ENCODE measurements at regions not wholly inside any gene's neighbourhood (a gene's known extent, or its start where the extent isn't known, plus 50 kb on each side); places are given as distances from the start of the nearest gene placed in this dataset.
"Not testable (repeated sequence)": the region's sequence is repeated elsewhere in the genome, so short reads cannot be mapped to it uniquely, and the experiment has no call there.

DNA sequence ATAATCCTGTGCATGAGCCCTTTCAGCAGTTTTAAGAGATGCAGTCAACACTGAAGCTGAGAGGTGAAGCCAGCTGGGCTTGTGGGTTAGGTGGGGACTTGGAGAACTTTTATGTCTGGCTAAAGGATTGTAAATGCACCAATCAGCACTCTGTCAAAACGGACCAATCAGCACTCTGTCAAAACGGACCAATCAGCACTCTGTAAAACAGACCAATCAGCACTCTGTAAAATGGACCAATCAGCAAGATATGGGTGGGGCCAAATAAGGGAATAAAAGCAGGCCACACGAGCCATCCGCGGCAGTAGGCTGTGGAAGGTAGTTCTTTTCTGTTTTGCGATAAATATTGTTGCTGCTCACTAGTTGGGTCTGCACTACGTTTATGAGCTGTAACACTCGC is 374.7 kb downstream of the NPIPA8 start:
- H3K4me1 ChIP-seq; H3K4me3 ChIP-seq; DNase-seq (ENCODE audit: low read depth in 1 of 2, low spot score in 1 of 2); FAIRE-seq; POLR2A ChIA-PET; H3K27ac ChIP-seq; H3K4me2 ChIP-seq; H3K9me3 ChIP-seq; CTCF ChIA-PET; ATAC-seq: not testable (repeated sequence)
- WGBS (ENCODE audit: missing lambda C conversion rate), result 15% methylated on average over 8 of the region's 8 CpGs
- TF ChIP-seq MAFK (IDR thresholded peaks at IDR 0.05; ENCODE audit: partially characterized antibody), result peak; percentile 46

- FAIRE-seq (no peak), DNase-seq (ENCODE audit: low read depth in 1 of 2, low spot score in 1 of 2) (no peak), ATAC-seq (no peak)
- TF ChIP-seq POLR2A (IDR thresholded peaks at IDR 0.05; ENCODE audit: low read length), result no peak
- TF ChIP-seq, protein P1, sequence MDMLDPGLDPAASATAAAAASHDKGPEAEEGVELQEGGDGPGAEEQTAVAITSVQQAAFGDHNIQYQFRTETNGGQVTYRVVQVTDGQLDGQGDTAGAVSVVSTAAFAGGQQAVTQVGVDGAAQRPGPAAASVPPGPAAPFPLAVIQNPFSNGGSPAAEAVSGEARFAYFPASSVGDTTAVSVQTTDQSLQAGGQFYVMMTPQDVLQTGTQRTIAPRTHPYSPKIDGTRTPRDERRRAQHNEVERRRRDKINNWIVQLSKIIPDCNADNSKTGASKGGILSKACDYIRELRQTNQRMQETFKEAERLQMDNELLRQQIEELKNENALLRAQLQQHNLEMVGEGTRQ (IDR thresholded peaks at IDR 0.05), result no peak
- TF ChIP-seq, protein P2, sequence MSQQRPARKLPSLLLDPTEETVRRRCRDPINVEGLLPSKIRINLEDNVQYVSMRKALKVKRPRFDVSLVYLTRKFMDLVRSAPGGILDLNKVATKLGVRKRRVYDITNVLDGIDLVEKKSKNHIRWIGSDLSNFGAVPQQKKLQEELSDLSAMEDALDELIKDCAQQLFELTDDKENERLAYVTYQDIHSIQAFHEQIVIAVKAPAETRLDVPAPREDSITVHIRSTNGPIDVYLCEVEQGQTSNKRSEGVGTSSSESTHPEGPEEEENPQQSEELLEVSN (IDR thresholded peaks at IDR 0.05; ENCODE audit: borderline replicate concordance, low read depth), result no peak
- TF ChIP-seq HOXA7 (CRISPR knock-in tag; IDR thresholded peaks at IDR 0.05), result no peak
- TF ChIP-seq MAX (IDR thresholded peaks at IDR 0.05), result no peak
- TF ChIP-seq ZSCAN20 (CRISPR knock-in tag; IDR thresholded peaks at IDR 0.05), result no peak
- TF ChIP-seq PBX3 (IDR thresholded peaks at IDR 0.05), result no peak
- TF ChIP-seq MAZ (IDR thresholded peaks at IDR 0.05; ENCODE audit: borderline replicate concordance, low read depth, low read length), result no peak
- no peak for TF ChIP-seq BHLHE40 (IDR thresholded peaks at IDR 0.05; ENCODE audit: low read depth, low read length)
- TF ChIP-seq RARB (CRISPR knock-in tag; IDR thresholded peaks at IDR 0.05), result no peak
- no peak for TF ChIP-seq ZFP36 (IDR thresholded peaks at IDR 0.05; ENCODE audit: borderline replicate concordance, partially characterized antibody)
- TF ChIP-seq MAFK (IDR thresholded peaks at IDR 0.05; ENCODE audit: partially characterized antibody), result no peak
- ChIA-PET CTCF (no interaction called here), POLR2A (no interaction called here)
- H3K27ac ChIP-seq, result no peak overlapping the region
- no peak overlapping the region for H3K4me3 ChIP-seq
- no peaks in the 10 kb centered on the region for H3K4me1 ChIP-seq
- WGBS (ENCODE audit: missing lambda C conversion rate), result 5% methylated on average over 4 of the region's 4 CpGs
- no peaks in the 10 kb centered on the region for H3K9me3 ChIP-seq
- H3K4me2 ChIP-seq, result no peak overlapping the region
Observed at GRCh38 chr16:17951378-17951777, 385.2 kb downstream of the NPIPA8 start.

GRCh38 chr16:17949982-17950250 is 386.6 kb downstream of the NPIPA8 start:
- no peak for TF ChIP-seq JUNB (IDR thresholded peaks at IDR 0.05)
- Histone ChIP-seq H3K4me3 (no peak overlapping the region), H3K27ac (no peak overlapping the region), H3K9me3 (no peaks in the 10 kb centered on the region), H3K4me2 (no peak overlapping the region), H3K4me1 (no peaks in the 10 kb centered on the region)
- 2% methylated on average over 4 of the region's 4 CpGs for WGBS (ENCODE audit: missing lambda C conversion rate)
- ChIA-PET CTCF (no interaction called here), POLR2A (no interaction called here)
- ATAC-seq (no peak), DNase-seq (ENCODE audit: low read depth in 1 of 2, low spot score in 1 of 2) (no peak), FAIRE-seq (no peak)

DNA sequence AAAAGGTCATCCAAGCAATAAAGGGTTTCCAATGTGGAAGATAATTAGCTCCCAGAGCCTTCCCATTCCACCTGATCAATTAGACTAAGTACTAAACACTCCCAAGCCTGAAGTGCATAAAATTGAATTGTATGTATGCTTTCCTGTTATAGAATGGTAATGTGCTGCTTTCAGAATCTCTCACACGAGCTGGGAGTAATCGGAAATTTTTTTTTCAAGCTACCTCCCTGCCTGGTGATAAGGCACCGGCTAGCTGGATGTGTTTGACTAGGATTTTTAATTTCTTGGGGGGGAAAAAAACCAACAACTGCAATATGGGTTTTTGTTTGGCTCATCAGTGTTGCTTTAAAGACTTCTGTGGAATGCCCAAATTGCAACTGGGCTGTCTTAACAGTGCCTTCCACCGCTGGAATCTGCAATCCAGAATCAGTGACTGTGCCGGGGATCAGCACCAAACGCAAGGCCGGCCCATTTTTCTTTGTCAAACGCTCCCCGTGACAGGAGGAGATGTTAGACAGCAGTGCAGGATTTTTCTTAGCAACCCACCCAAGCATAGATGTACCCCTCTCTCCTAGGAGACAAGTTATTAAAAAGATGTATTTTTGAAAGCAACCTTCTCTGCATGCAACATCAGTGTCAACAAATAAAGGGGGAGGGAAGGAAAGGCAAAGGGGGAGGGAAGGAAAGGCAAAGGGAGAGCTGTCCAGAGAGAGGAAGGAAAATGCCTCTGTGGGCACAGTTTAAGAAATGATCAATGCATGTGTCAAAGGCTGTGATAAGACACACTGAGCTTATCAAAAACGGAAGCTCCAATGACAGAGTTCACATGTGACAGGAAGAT is 387.2 kb downstream of the NPIPA8 start:
- H3K9me3 ChIP-seq, result no peaks in the 10 kb centered on the region
- WGBS (ENCODE audit: missing lambda C conversion rate), result 5% methylated on average over 10 of the region's 10 CpGs
- H3K27ac ChIP-seq, result no peak overlapping the region
- ChIA-PET POLR2A (no interaction called here), CTCF (no interaction called here)
- FAIRE-seq, result no peak
- H3K4me2 ChIP-seq, result no peak overlapping the region
- ATAC-seq, result no peak
- DNase-seq (ENCODE audit: low read depth in 1 of 2, low spot score in 1 of 2), result no peak
- no peak overlapping the region for H3K4me3 ChIP-seq
- TF ChIP-seq NFE2L2 (conservative IDR thresholded peaks at IDR 0.05; ENCODE audit: low read length) (no peak), HOXB5 (CRISPR knock-in tag; IDR thresholded peaks at IDR 0.05) (no peak), POLR2A (IDR thresholded peaks at IDR 0.05; ENCODE audit: low read length) (no peak), HES2 (IDR thresholded peaks at IDR 0.05) (no peak), HMGXB4 (CRISPR knock-in tag; IDR thresholded peaks at IDR 0.05; ENCODE audit: borderline replicate concordance) (no peak), EHMT2 (IDR thresholded peaks at IDR 0.05; ENCODE audit: low read depth) (no peak), ZSCAN20 (CRISPR knock-in tag; IDR thresholded peaks at IDR 0.05) (no peak), CBX8 (IDR thresholded peaks at IDR 0.05) (no peak), MAZ (IDR thresholded peaks at IDR 0.05; ENCODE audit: borderline replicate concordance, low read depth, low read length) (no peak), RFX5 (IDR thresholded peaks at IDR 0.05) (no peak)
- TF ChIP-seq, protein P3, sequence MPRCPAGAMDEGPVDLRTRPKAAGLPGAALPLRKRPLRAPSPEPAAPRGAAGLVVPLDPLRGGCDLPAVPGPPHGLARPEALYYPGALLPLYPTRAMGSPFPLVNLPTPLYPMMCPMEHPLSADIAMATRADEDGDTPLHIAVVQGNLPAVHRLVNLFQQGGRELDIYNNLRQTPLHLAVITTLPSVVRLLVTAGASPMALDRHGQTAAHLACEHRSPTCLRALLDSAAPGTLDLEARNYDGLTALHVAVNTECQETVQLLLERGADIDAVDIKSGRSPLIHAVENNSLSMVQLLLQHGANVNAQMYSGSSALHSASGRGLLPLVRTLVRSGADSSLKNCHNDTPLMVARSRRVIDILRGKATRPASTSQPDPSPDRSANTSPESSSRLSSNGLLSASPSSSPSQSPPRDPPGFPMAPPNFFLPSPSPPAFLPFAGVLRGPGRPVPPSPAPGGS (IDR thresholded peaks at IDR 0.05), result no peak
- H3K4me1 ChIP-seq, result no peaks in the 10 kb centered on the region
